ENCODE measurements at regions not wholly inside any gene's neighbourhood (a gene's known extent, or its start where the extent isn't known, plus 50 kb on each side); places are given as distances from the start of the nearest gene placed in this dataset.

GRCh38 chr18:56021809-56022195 lies 433.8 kb upstream of the TCF4 start:
- no peaks in the 10 kb centered on the region for H3K9me3 ChIP-seq (ENCODE audit: control insufficient read depth in 2 of 2, low read length in 2 of 2)
- no peaks in the 10 kb centered on the region for H3K27me3 ChIP-seq (ENCODE audit: control insufficient read depth in 1 of 2, insufficient read depth in 2 of 2, low read length in 2 of 2)
- no peak overlapping the region for H3K27ac ChIP-seq (ENCODE audit: low read length)
- H3K9ac ChIP-seq (ENCODE audit: low read length in 2 of 2): no peak overlapping the region
- H3K4me3 ChIP-seq (ENCODE audit: low read length in 2 of 2): no peak overlapping the region
- no peaks in the 10 kb centered on the region for H3K4me1 ChIP-seq (ENCODE audit: control insufficient read depth, insufficient read depth, low read length)
- H3K36me3 ChIP-seq (ENCODE audit: control insufficient read depth in 2 of 2, insufficient read depth in 2 of 2, low read length in 2 of 2): no peaks in the 10 kb centered on the region

DNA sequence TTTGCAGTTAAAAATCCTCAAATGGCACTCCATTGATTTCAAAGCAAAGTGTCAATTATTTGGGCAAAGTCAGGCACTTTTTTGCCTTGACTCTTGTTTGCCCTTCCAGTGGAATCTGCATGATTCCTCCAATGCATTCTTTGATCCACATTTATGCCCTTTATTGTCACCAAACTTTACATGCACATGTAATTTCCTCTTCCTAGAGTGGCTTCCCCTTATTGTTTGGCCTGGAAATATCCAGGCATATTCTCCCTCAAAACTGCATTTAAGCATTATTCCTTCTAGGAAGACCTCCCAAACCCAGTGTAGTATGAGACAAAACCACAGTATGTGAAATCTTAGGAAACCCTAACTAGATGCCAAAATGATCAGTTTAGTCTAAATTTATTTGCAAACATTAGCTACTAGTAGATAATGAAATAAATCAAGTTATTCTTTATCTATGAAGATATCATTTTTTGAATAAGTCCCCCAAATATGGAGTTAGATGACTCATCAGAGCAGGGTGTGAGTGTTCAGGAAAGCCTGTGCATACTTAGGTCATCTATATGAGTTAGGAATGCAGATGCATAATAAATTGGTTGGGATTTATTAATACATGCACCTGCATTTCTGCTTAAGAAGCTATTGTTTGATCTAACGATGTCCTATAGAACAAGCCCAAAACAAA lies 433.3 kb upstream of the TCF4 start:
- Histone ChIP-seq H3K4me3 (ENCODE audit: low read length in 2 of 2) (no peak overlapping the region), H3K36me3 (ENCODE audit: control insufficient read depth in 2 of 2, insufficient read depth in 2 of 2, low read length in 2 of 2) (no peaks in the 10 kb centered on the region), H3K4me1 (ENCODE audit: control insufficient read depth, insufficient read depth, low read length) (no peaks in the 10 kb centered on the region), H3K9me3 (ENCODE audit: control insufficient read depth in 2 of 2, low read length in 2 of 2) (no peaks in the 10 kb centered on the region), H3K9ac (ENCODE audit: low read length in 2 of 2) (no peak overlapping the region), H3K27ac (ENCODE audit: low read length) (no peak overlapping the region), H3K27me3 (ENCODE audit: control insufficient read depth in 1 of 2, insufficient read depth in 2 of 2, low read length in 2 of 2) (no peaks in the 10 kb centered on the region)

DNA sequence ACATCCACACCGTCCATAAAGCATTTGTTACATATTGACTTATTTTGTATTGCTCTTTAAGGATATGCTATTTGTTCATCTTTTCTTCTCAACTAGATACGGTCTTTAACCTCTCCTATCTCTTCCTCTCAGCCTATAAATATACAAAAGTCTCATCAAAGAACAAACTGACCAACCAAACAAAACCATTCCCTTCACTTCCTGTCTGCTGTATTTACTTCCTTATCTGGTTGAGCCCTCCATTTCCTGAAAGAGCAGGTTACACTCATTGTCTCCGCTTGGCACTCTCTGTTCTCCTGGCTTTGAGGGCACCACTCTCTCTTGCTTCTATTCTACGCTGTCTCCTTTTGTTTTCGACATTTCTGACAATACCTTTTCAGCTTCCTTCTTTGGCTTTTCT lies 431.9 kb upstream of the TCF4 start:
- H3K27ac ChIP-seq (ENCODE audit: low read length): no peak overlapping the region
- no peaks in the 10 kb centered on the region for H3K27me3 ChIP-seq (ENCODE audit: control insufficient read depth in 1 of 2, insufficient read depth in 2 of 2, low read length in 2 of 2)
- no peak overlapping the region for H3K9ac ChIP-seq (ENCODE audit: low read length in 2 of 2)

DNA sequence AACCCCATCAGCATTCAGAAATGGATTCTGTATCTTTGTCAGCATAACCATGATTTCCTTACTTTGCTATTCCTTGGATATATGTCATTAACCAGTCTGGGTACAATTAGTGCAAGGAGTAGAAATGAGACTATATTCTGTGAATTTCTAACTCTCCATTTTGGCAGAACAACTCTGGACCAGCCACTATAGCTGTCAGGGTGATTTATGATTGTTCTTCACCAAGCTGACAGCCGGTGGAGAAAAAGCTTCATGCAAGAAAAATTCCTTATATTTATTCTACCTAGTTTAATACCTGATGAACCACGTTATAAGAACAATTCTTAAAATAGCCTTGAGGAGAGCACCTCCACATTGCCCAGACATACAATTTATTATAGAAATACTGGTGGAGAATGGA lies 431.2 kb upstream of the TCF4 start:
- no peak overlapping the region for H3K4me3 ChIP-seq (ENCODE audit: low read length in 2 of 2)
- no peak overlapping the region for H3K27ac ChIP-seq (ENCODE audit: low read length)
- H3K36me3 ChIP-seq (ENCODE audit: control insufficient read depth in 2 of 2, insufficient read depth in 2 of 2, low read length in 2 of 2): no peaks in the 10 kb centered on the region
- H3K9ac ChIP-seq (ENCODE audit: low read length in 2 of 2): no peak overlapping the region
- H3K4me1 ChIP-seq (ENCODE audit: control insufficient read depth, insufficient read depth, low read length): no peaks in the 10 kb centered on the region
- H3K9me3 ChIP-seq (ENCODE audit: control insufficient read depth in 2 of 2, low read length in 2 of 2): no peaks in the 10 kb centered on the region
- no peaks in the 10 kb centered on the region for H3K27me3 ChIP-seq (ENCODE audit: control insufficient read depth in 1 of 2, insufficient read depth in 2 of 2, low read length in 2 of 2)

More for the DNA sequence above, 431.9 kb upstream of the TCF4 start:
- Histone ChIP-seq H3K9me3 (ENCODE audit: control insufficient read depth in 2 of 2, low read length in 2 of 2) (no peaks in the 10 kb centered on the region), H3K36me3 (ENCODE audit: control insufficient read depth in 2 of 2, insufficient read depth in 2 of 2, low read length in 2 of 2) (no peaks in the 10 kb centered on the region), H3K4me3 (ENCODE audit: low read length in 2 of 2) (no peak overlapping the region), H3K4me1 (ENCODE audit: control insufficient read depth, insufficient read depth, low read length) (no peaks in the 10 kb centered on the region)

DNA sequence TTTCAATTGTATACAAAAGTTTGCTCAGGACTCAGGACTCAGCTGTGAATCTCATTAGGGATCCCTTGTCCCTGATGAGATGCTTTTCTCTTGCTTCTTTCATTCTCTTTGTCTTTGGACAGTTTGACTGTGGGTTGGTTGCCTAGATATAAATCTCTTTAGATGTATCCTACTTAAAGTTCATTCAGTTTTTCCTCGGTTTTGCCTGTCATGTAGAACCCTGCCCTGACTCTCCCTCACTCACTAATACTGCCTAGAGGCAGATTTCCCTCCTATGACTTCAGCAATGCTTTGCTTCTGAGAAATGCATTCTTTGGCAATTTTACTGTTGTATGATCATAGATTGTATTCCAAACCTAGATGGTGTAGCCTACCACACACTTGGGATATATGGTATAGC lies 421.4 kb upstream of the TCF4 start:
- H3K36me3 ChIP-seq (ENCODE audit: control insufficient read depth in 2 of 2, insufficient read depth in 2 of 2, low read length in 2 of 2): no peaks in the 10 kb centered on the region
- H3K4me1 ChIP-seq (ENCODE audit: control insufficient read depth, insufficient read depth, low read length): no peaks in the 10 kb centered on the region
- no peak overlapping the region for H3K4me3 ChIP-seq (ENCODE audit: low read length in 2 of 2)
- H3K9ac ChIP-seq (ENCODE audit: low read length in 2 of 2): no peak overlapping the region
- no peaks in the 10 kb centered on the region for H3K9me3 ChIP-seq (ENCODE audit: control insufficient read depth in 2 of 2, low read length in 2 of 2)
- no peaks in the 10 kb centered on the region for H3K27me3 ChIP-seq (ENCODE audit: control insufficient read depth in 1 of 2, insufficient read depth in 2 of 2, low read length in 2 of 2)
- no peak overlapping the region for H3K27ac ChIP-seq (ENCODE audit: low read length)

DNA sequence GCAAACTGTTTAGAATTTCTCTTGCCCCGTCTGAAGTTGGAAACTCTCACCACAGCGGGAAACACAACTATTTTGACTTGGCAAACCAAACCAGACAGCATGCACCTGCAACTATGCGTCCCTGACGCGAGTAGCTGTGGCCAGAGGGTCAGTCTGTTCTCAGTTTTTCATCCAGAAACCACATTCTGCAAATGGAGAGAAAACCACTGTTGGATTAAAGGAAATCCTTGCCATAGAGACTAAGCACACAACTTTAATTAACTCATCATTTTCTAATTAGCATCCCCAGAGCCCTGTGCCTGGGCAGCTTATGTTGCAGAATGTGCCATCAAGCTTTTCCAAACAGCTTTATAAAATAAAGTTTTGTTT lies 415.7 kb upstream of the TCF4 start:
- Histone ChIP-seq H3K9ac (ENCODE audit: low read length in 2 of 2) (no peak overlapping the region), H3K4me3 (ENCODE audit: low read length in 2 of 2) (no peak overlapping the region), H3K4me1 (ENCODE audit: control insufficient read depth, insufficient read depth, low read length) (no peaks in the 10 kb centered on the region), H3K36me3 (ENCODE audit: control insufficient read depth in 2 of 2, insufficient read depth in 2 of 2, low read length in 2 of 2) (no peaks in the 10 kb centered on the region), H3K27me3 (ENCODE audit: control insufficient read depth in 1 of 2, insufficient read depth in 2 of 2, low read length in 2 of 2) (no peaks in the 10 kb centered on the region), H3K27ac (ENCODE audit: low read length) (no peak overlapping the region), H3K9me3 (ENCODE audit: control insufficient read depth in 2 of 2, low read length in 2 of 2) (no peaks in the 10 kb centered on the region)

DNA sequence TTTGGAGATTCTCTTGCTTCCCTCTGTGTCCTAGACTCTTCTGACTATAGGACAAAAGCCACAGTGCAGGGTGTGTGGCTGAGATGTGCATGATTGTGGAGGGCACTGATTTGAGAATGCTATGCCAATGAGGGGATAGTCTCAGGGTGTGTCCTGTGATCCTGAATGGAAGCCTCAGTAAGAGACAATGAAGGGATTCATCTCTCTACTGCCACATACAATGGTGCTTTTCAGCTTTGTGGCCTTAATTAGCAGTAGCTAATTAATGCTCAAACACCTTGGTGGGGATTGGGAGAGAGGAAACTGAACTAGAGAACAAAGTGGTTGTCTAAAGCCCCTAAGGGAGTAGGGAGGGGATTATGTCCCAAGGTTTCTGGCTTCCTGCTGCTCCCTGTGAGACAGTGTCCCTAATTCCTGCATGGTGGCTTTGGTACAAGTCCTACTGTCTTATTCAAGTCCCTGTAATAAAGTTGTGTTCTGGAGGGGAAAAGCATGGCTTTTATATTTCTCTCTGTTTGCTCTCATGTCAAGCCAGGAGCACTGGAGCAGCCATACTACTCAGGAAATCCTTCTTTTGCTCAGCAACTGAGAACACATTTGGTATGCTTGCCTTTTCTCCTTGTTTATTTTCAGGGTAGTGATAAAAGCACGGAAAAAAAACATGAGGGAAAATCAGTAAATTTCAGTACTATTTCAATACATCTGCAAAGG lies 415.2 kb upstream of the TCF4 start:
- no peaks in the 10 kb centered on the region for H3K4me1 ChIP-seq (ENCODE audit: control insufficient read depth, insufficient read depth, low read length)
- no peaks in the 10 kb centered on the region for H3K9me3 ChIP-seq (ENCODE audit: control insufficient read depth in 2 of 2, low read length in 2 of 2)
- H3K9ac ChIP-seq (ENCODE audit: low read length in 2 of 2): no peak overlapping the region
- H3K27ac ChIP-seq (ENCODE audit: low read length): no peak overlapping the region
- H3K36me3 ChIP-seq (ENCODE audit: control insufficient read depth in 2 of 2, insufficient read depth in 2 of 2, low read length in 2 of 2): no peaks in the 10 kb centered on the region
- H3K27me3 ChIP-seq (ENCODE audit: control insufficient read depth in 1 of 2, insufficient read depth in 2 of 2, low read length in 2 of 2): no peaks in the 10 kb centered on the region
- H3K4me3 ChIP-seq (ENCODE audit: low read length in 2 of 2): no peak overlapping the region

DNA sequence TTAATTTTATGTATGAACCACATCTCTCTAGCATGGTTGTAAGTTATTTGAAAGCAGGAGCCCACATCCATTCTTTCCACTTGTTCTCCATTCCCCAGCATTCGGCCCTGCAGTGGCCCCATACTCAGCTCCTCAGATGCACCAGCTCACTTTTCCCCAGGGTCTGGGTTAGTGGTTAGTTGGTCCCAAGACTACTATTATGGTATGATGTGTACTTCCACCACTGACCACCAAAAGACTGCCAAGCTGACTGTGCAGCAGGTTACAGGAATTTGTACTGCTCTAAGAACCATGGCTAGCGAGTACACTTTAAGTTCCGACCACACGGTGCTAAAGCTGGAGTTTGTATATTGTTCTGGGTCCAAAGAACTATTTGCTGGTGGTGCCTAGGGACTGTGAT lies 413.6 kb upstream of the TCF4 start:
- Histone ChIP-seq H3K9me3 (ENCODE audit: control insufficient read depth in 2 of 2, low read length in 2 of 2) (no peaks in the 10 kb centered on the region), H3K9ac (ENCODE audit: low read length in 2 of 2) (no peak overlapping the region), H3K27me3 (ENCODE audit: control insufficient read depth in 1 of 2, insufficient read depth in 2 of 2, low read length in 2 of 2) (no peaks in the 10 kb centered on the region), H3K27ac (ENCODE audit: low read length) (no peak overlapping the region), H3K4me3 (ENCODE audit: low read length in 2 of 2) (no peak overlapping the region), H3K4me1 (ENCODE audit: control insufficient read depth, insufficient read depth, low read length) (no peaks in the 10 kb centered on the region), H3K36me3 (ENCODE audit: control insufficient read depth in 2 of 2, insufficient read depth in 2 of 2, low read length in 2 of 2) (no peaks in the 10 kb centered on the region)

- Histone ChIP-seq H3K36me3 (ENCODE audit: control insufficient read depth in 2 of 2, insufficient read depth in 2 of 2, low read length in 2 of 2) (no peaks in the 10 kb centered on the region), H3K9ac (ENCODE audit: low read length in 2 of 2) (no peak overlapping the region), H3K27me3 (ENCODE audit: control insufficient read depth in 1 of 2, insufficient read depth in 2 of 2, low read length in 2 of 2) (no peaks in the 10 kb centered on the region), H3K4me1 (ENCODE audit: control insufficient read depth, insufficient read depth, low read length) (no peaks in the 10 kb centered on the region), H3K9me3 (ENCODE audit: control insufficient read depth in 2 of 2, low read length in 2 of 2) (no peaks in the 10 kb centered on the region), H3K4me3 (ENCODE audit: low read length in 2 of 2) (no peak overlapping the region), H3K27ac (ENCODE audit: low read length) (no peak overlapping the region)
Measured at GRCh38 chr18:56000041-56000440, 412.0 kb upstream of the TCF4 start.

GRCh38 chr18:55999641-56000040 lies 411.6 kb upstream of the TCF4 start:
- H3K27ac ChIP-seq (ENCODE audit: low read length): no peak overlapping the region
- H3K4me1 ChIP-seq (ENCODE audit: control insufficient read depth, insufficient read depth, low read length): no peaks in the 10 kb centered on the region
- no peaks in the 10 kb centered on the region for H3K36me3 ChIP-seq (ENCODE audit: control insufficient read depth in 2 of 2, insufficient read depth in 2 of 2, low read length in 2 of 2)
- no peak overlapping the region for H3K4me3 ChIP-seq (ENCODE audit: low read length in 2 of 2)
- no peaks in the 10 kb centered on the region for H3K9me3 ChIP-seq (ENCODE audit: control insufficient read depth in 2 of 2, low read length in 2 of 2)
- no peak overlapping the region for H3K9ac ChIP-seq (ENCODE audit: low read length in 2 of 2)
- no peaks in the 10 kb centered on the region for H3K27me3 ChIP-seq (ENCODE audit: control insufficient read depth in 1 of 2, insufficient read depth in 2 of 2, low read length in 2 of 2)

DNA sequence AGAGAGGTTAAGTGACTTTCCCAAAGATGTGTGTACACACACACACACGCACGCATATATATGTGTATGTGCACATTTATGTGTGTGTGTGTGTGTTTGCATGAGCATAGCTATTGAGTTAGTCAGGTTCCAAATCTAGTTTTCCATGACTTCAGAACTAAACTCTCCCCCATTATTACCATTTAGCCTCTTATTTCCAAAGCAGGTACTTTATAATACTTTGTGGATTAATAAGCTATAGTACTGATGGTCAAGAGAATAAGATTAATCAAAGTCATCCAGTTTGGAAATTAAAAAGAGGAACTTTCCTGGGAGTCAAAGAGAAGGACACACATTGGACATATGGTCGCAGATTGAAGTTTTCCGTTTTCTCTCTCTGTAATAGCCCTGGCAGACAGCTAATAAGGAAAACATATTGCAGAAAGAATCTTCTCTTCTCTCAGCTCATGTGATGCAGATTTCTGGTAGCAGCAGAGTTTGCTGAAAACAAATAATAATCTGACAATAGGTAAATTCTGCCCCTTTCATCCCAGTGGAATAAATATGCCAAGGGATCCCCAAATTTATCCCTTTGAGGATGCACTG lies 410.9 kb upstream of the TCF4 start:
- H3K36me3 ChIP-seq (ENCODE audit: control insufficient read depth in 2 of 2, insufficient read depth in 2 of 2, low read length in 2 of 2): no peaks in the 10 kb centered on the region
- no peak overlapping the region for H3K4me3 ChIP-seq (ENCODE audit: low read length in 2 of 2)
- H3K9ac ChIP-seq (ENCODE audit: low read length in 2 of 2): no peak overlapping the region
- no peaks in the 10 kb centered on the region for H3K9me3 ChIP-seq (ENCODE audit: control insufficient read depth in 2 of 2, low read length in 2 of 2)
- H3K27ac ChIP-seq (ENCODE audit: low read length): no peak overlapping the region
- H3K27me3 ChIP-seq (ENCODE audit: control insufficient read depth in 1 of 2, insufficient read depth in 2 of 2, low read length in 2 of 2): no peaks in the 10 kb centered on the region
- no peaks in the 10 kb centered on the region for H3K4me1 ChIP-seq (ENCODE audit: control insufficient read depth, insufficient read depth, low read length)

Data from stomach smooth muscle (tissue), 2 donors.